GM12878 (cell line): ENCODE measurements at regions not wholly inside any gene's neighbourhood (a gene's known extent, or its start where the extent isn't known, plus 50 kb on each side); places are given as distances from the start of the nearest gene placed in this dataset.

Experiments
- ATAC-seq: fragments of 200-7000 bp; cut with Tn5 transposase; 3 replicates; pipeline ENCODE4 v1.9.1; 2020; ENCODE audit warnings: mild to moderate bottlenecking, moderate library complexity
- BruUV-seq: library from RNA; stranded (reverse); fragments of 400-500 nt; replicated peaks from 2 replicates; lab custom pipeline; 2021; lab: Mats Ljungman, UMichigan
- CTCF ChIA-PET: fragments of 300-600 bp; sonication (Branson Sonifier 250); formaldehyde crosslinking; extraction: SDS; loops from one replicate; lab custom pipeline; 2021; ENCODE audit warnings: inconsistent platforms; lab: Yijun Ruan, JAX
- POLR2A ChIA-PET: fragments of 350-600 bp; formaldehyde crosslinking; extraction: SDS; loops from one replicate; lab custom pipeline; 2021; ENCODE audit warnings: inconsistent platforms; lab: Charles Lee
- RAD21 ChIA-PET: fragments of 300-600 bp; sonication (Branson Sonifier 250); formaldehyde crosslinking; loops from one replicate; lab custom pipeline; 2023; ENCODE audit warnings: antibody characterized with exemption; ENCODE audit not compliant: unreplicated experiment; lab: Charles Lee
- SMC1A ChIA-PET: fragments of 300-600 bp; sonication (Branson Sonifier 250); formaldehyde crosslinking; loops from one replicate; lab custom pipeline; 2023; ENCODE audit not compliant: unreplicated experiment, uncharacterized antibody; lab: Charles Lee
- DNase-seq: peaks from one replicate; pipeline ENCODE4 v3.0.0-alpha.2; 2011; ENCODE audit warnings: low read depth, low spot score
- FAIRE-seq: peaks from 3 replicates; lab custom pipeline; 2011; peaks lifted over from hg19 to GRCh38; lab: Jason Lieb, UNC
- H2AFZ ChIP-seq: 2 replicates; pipeline ENCODE4 v1.6.0; 2011; ENCODE audit warnings: low read depth, low read length, control low read depth; ENCODE audit not compliant: control insufficient read depth
- H3K27ac ChIP-seq: 2 replicates; pipeline ENCODE4 v1.5.1; 2011; ENCODE audit warnings: control low read depth; ENCODE audit not compliant: control insufficient read depth, insufficient read depth
- H3K27me3 ChIP-seq, 2 experiments: replicated peaks in 1 of 2; 2 replicates each; pipeline versions ENCODE4 v1.6.0 to v1.6.1; 2011; ENCODE audit warnings: low read length in 1 of 2; ENCODE audit not compliant: control insufficient read depth in 2 of 2, insufficient read depth in 2 of 2
- H3K36me3 ChIP-seq, 2 experiments: 2 replicates each; pipeline ENCODE4 v1.5.1; 2011; ENCODE audit warnings: low read length in 1 of 2; ENCODE audit not compliant: control insufficient read depth in 2 of 2, insufficient read depth in 2 of 2
- H3K4me1 ChIP-seq: 2 replicates; pipeline ENCODE4 v1.6.1; 2011; ENCODE audit warnings: mild to moderate bottlenecking, low read length, moderate library complexity, mixed read lengths; ENCODE audit not compliant: control insufficient read depth, insufficient read depth
- H3K4me2 ChIP-seq: 2 replicates; pipeline ENCODE4 v1.6.0; 2011; ENCODE audit warnings: control low read depth; ENCODE audit not compliant: control insufficient read depth, insufficient read depth
- H3K4me3 ChIP-seq: fragments of 200-600 bp; sonication (generic); 2 replicates; pipeline ENCODE4 v1.5.1; 2016
- H3K79me2 ChIP-seq: 2 replicates; pipeline ENCODE4 v1.6.0; 2011; ENCODE audit warnings: low read length; ENCODE audit not compliant: control insufficient read depth, insufficient read depth
- H3K9ac ChIP-seq: 2 replicates; pipeline ENCODE4 v1.8.0; 2011; ENCODE audit warnings: low read length, control low read depth, mixed read lengths; ENCODE audit not compliant: control insufficient read depth, insufficient read depth
- H3K9me3 ChIP-seq: replicated peaks from 3 replicates; pipeline ENCODE4 v1.5.1; 2011; ENCODE audit warnings: mild to moderate bottlenecking, low read length; ENCODE audit not compliant: control insufficient read depth, insufficient read depth
- H4K20me1 ChIP-seq: 2 replicates; pipeline ENCODE4 v1.6.0; 2011; ENCODE audit not compliant: control insufficient read depth, insufficient read depth
- FOXK2 ChIP-seq: fragments of 450-650 bp; IDR thresholded peaks from 2 replicates; pipeline ENCODE4 v1.6.1; 2017; ENCODE audit warnings: mild to moderate bottlenecking, moderate library complexity
- PAX8 ChIP-seq: fragments of 450-650 bp; IDR thresholded peaks from 2 replicates; pipeline ENCODE4 v1.6.1; 2017; ENCODE audit warnings: mild to moderate bottlenecking, moderate library complexity
- SKIL ChIP-seq: fragments of 450-650 bp; IDR thresholded peaks from 2 replicates; pipeline ENCODE4 v1.6.1; 2017; ENCODE audit warnings: mild to moderate bottlenecking, low read depth, inconsistent platforms; ENCODE audit not compliant: poor library complexity, severe bottlenecking
- SUPT20H ChIP-seq: IDR thresholded peaks from 2 replicates; pipeline ENCODE4 v1.6.1; 2011; ENCODE audit warnings: low read depth, mild to moderate bottlenecking, low read length, moderate library complexity, borderline replicate concordance; ENCODE audit not compliant: control insufficient read depth
- WGBS: methylation state at CpG from one replicate; pipeline ENCODE4 v1.1.6; 2016; ENCODE audit warnings: low lambda C conversion rate; ENCODE audit not compliant: insufficient replicate concordance, insufficient coverage; ENCODE audit errors: missing lambda C conversion rate; 5-methylcytosine and 5-hydroxymethylcytosine counted together
- in situ Hi-C: fragments of 300-500 bp; cut with MboI; formaldehyde crosslinking; loops from 9 replicates; pipeline ENCODE4 v1.14.3; 2018; ENCODE audit warnings: mixed read lengths
- intact Hi-C: fragments of 100-400 bp; cut with micrococcal nuclease; formaldehyde crosslinking; loops from one replicate; pipeline ENCODE4 v1.14.2; 2022; ENCODE audit not compliant: unreplicated experiment

GRCh38 chr3:118573912-118574311 lies 460.7 kb downstream of the IGSF11 start:
- H3K9me3 ChIP-seq = peaks cover 2% of the 10 kb centered on the region; the same call in 2 of the 3 replicates
- DNase-seq = no peak
- ChIA-PET SMC1A (no interaction called here), RAD21 (no interaction called here), CTCF (no interaction called here), POLR2A (no interaction called here)
- TF ChIP-seq SUPT20H = no peak
- TF ChIP-seq PAX8 = no peak
- no peak for TF ChIP-seq SKIL
- TF ChIP-seq FOXK2 = no peak
- no peaks in the 10 kb centered on the region for H3K79me2 ChIP-seq
- no peak for FAIRE-seq
- no peaks in the 10 kb centered on the region for H3K27me3 ChIP-seq
- H3K4me2 ChIP-seq = no peak overlapping the region
- WGBS = 97% methylated on average over 2 of the region's 2 CpGs
- in situ Hi-C loops (no loop called here), intact Hi-C loops (no loop called here)
- no peak overlapping the region for H3K4me3 ChIP-seq
- no peaks in the 10 kb centered on the region for H4K20me1 ChIP-seq
- peaks cover 1 to 4% of the 10 kb centered on the region in 2 experiments; a peak in 1 of 4 replicates for H3K36me3 ChIP-seq
- no peaks in the 10 kb centered on the region for H3K4me1 ChIP-seq
- H3K9ac ChIP-seq = no peak overlapping the region
- H3K27ac ChIP-seq = no peak overlapping the region
- BruUV-seq = no TSS peak
- ATAC-seq = no peak
- no peak overlapping the region for H2AFZ ChIP-seq
